Uterus (tissue), 3 donors: ENCODE measurements at regions not wholly inside any gene's neighbourhood (a gene's known extent, or its start where the extent isn't known, plus 50 kb on each side); places are given as distances from the start of the nearest gene placed in this dataset.

Experiments
- DNase-seq, 2 donors: peaks; one replicate each; pipeline ENCODE4 v3.0.0-alpha.2; 2019 to 2020
- H3K27ac ChIP-seq, 2 donors: fragments of 200-600 bp; sonication (generic); 1 replicate in 1 of 2; 2 replicates in 1 of 2; pipeline ENCODE4 v1.5.1; 2016 to 2018
- H3K27me3 ChIP-seq, 2 donors: fragments of 200-600 bp; sonication (generic); one replicate each; pipeline ENCODE4 v1.5.1; 2018 to 2019; ENCODE audit warnings: control low read depth in 1 of 2
- H3K36me3 ChIP-seq, 2 donors: fragments of 200-600 bp; sonication (generic); one replicate each; pipeline ENCODE4 v1.5.1; 2019; ENCODE audit warnings: control low read depth in 1 of 2
- H3K4me1 ChIP-seq, 2 donors: fragments of 200-600 bp; sonication (generic); one replicate each; pipeline ENCODE4 v1.5.1; 2018 to 2019; ENCODE audit warnings: control low read depth in 1 of 2
- H3K4me3 ChIP-seq, 2 donors: fragments of 200-600 bp; sonication (generic); 1 replicate in 1 of 2; 2 replicates in 1 of 2; pipeline ENCODE4 v1.5.1; 2018 to 2019; ENCODE audit warnings: mild to moderate bottlenecking in 1 of 2
- H3K9me3 ChIP-seq, 2 donors: fragments of 200-600 bp; sonication (generic); one replicate each; pipeline ENCODE4 v1.5.1; 2019; ENCODE audit warnings: control low read depth in 1 of 2
- POLR2A ChIP-seq, 2 donors: fragments of 450-650 bp; IDR thresholded peaks; one replicate each; pipeline ENCODE4 v1.6.1; 2016; ENCODE audit warnings: antibody characterized with exemption in 2 of 2, mild to moderate bottlenecking in 1 of 2, moderate library complexity in 1 of 2
- intact Hi-C: fragments of 100-400 bp; cut with DNase I; formaldehyde crosslinking; loops from one replicate; pipeline ENCODE4 v1.15.1; 2023; ENCODE audit warnings: low total_unique reads
- TF ChIP-seq, protein P1 (sequence below), 4 experiments: fragments of 200-600 bp in 2 of 4; fragments of 450-650 bp in 2 of 4; sonication (generic) in 2 of 4; IDR thresholded peaks; one replicate each; pipeline ENCODE4 v1.5.1; 2016 to 2019; ENCODE audit warnings: antibody characterized with exemption in 4 of 4, mild to moderate bottlenecking in 2 of 4, moderate library complexity in 1 of 4
- donor health status: DM: yes; HTN: yes; CAD: no.

DNA sequence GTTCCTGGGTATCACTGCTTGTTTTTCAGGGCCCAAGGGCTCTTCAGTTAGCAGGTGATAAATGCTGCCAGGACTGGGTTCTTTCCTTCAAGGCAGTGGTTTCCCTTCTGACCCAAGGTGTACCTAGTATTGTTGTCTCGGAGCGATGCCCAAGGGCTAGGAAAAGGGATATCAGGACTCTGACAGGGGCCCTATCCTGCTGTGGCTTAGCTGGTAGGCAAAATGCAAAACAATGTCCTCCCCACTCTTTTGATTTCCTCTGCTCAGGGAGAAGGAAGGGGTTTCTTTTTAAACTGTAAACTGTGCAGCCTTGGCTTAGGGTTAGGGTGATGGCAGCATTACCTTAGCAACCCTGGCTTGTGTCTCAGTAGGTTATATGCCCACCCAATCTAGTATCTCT lies 508.8 kb upstream of the CTNND2 start:
- DNase-seq, result no peak
- H3K27ac ChIP-seq, result no peak overlapping the region
- TF ChIP-seq, protein P1, sequence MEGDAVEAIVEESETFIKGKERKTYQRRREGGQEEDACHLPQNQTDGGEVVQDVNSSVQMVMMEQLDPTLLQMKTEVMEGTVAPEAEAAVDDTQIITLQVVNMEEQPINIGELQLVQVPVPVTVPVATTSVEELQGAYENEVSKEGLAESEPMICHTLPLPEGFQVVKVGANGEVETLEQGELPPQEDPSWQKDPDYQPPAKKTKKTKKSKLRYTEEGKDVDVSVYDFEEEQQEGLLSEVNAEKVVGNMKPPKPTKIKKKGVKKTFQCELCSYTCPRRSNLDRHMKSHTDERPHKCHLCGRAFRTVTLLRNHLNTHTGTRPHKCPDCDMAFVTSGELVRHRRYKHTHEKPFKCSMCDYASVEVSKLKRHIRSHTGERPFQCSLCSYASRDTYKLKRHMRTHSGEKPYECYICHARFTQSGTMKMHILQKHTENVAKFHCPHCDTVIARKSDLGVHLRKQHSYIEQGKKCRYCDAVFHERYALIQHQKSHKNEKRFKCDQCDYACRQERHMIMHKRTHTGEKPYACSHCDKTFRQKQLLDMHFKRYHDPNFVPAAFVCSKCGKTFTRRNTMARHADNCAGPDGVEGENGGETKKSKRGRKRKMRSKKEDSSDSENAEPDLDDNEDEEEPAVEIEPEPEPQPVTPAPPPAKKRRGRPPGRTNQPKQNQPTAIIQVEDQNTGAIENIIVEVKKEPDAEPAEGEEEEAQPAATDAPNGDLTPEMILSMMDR (IDR thresholded peaks at IDR 0.05), result no peak
- TF ChIP-seq POLR2A (IDR thresholded peaks at IDR 0.05), result no peak
- no peak overlapping the region for H3K4me3 ChIP-seq
- H3K4me1 ChIP-seq, result no peaks in the 10 kb centered on the region
- no peaks in the 10 kb centered on the region for H3K9me3 ChIP-seq
- H3K27me3 ChIP-seq, result no peaks in the 10 kb centered on the region
- intact Hi-C loops, result no loop called here
- no peaks in the 10 kb centered on the region for H3K36me3 ChIP-seq

DNA sequence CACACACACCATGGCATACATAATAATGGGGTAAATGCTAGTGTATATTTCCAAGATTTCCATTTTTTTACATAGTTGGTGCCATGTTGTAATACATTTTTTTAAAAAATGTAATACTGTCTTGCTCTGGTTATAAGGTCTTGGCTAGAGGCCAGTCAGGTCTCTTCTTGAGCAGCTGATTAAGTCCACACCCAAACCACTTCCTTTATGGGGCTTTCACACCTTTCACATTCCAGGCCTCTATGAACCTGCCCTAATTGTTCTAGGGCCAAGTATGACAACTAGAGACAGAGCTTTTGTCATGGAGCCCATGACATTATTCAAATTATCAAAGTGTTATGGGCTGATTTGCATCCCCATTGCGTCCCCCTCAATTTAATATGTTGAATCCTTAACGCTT lies 495.6 kb upstream of the CTNND2 start:
- DNase-seq, result no peak
- intact Hi-C loops, result no loop called here
- no peak overlapping the region for H3K4me3 ChIP-seq
- H3K27ac ChIP-seq, result no peak overlapping the region
- no peaks in the 10 kb centered on the region for H3K4me1 ChIP-seq
- no peaks in the 10 kb centered on the region for H3K36me3 ChIP-seq
- TF ChIP-seq, protein P1 (IDR thresholded peaks at IDR 0.05), result no peak
- no peak for TF ChIP-seq POLR2A (IDR thresholded peaks at IDR 0.05)
- no peaks in the 10 kb centered on the region for H3K27me3 ChIP-seq
- no peaks in the 10 kb centered on the region for H3K9me3 ChIP-seq

DNA sequence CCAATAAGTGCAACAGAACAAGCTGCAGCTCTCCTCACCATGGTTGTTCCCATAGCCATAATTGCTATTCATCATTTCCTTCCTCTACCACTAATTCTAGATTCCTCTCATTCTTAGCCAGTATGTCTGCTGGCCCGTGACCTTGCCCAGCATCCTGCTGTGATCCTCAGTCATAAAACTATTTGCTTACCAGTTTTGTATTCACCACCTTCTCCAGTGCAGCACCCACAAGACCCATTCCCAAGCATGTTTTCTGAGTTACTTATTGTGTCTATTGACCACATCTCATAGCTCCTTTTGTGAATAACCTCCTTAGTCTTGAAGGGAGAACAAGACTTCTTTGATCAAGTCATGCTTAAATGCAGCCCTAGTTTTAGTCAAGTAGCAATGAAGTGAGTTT lies 488.0 kb upstream of the CTNND2 start:
- no peaks in the 10 kb centered on the region for H3K27me3 ChIP-seq
- no peak for TF ChIP-seq POLR2A (IDR thresholded peaks at IDR 0.05)
- TF ChIP-seq, protein P1 (IDR thresholded peaks at IDR 0.05), result no peak
- no peak overlapping the region for H3K27ac ChIP-seq
- H3K4me1 ChIP-seq, result no peaks in the 10 kb centered on the region
- H3K4me3 ChIP-seq, result no peak overlapping the region
- DNase-seq, result no peak
- H3K9me3 ChIP-seq, result no peaks in the 10 kb centered on the region
- intact Hi-C loops, result no loop called here
- no peaks in the 10 kb centered on the region for H3K36me3 ChIP-seq

DNA sequence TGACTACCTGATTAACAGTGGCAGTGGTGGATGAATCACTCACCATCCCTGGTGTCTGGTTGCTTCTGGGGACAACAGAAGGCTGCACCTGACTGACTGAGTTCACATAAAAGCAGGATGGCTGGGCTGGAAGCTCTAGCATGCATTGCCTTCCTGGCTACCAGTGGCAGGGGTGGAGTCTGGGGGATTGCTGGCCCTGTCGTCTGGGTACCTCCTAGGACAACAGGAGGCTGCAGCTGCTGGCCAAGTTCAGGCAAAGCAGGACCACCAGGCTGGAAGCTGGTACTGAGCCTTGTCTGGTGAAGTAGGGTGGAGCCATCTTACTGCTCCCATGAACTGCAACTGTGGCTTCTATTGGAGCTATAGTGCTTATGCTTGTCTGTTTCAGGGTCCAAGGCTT lies 480.8 kb upstream of the CTNND2 start:
- H3K27me3 ChIP-seq, result no peaks in the 10 kb centered on the region
- no peak for DNase-seq
- intact Hi-C loops, result no loop called here
- H3K27ac ChIP-seq, result no peak overlapping the region
- H3K9me3 ChIP-seq, result no peaks in the 10 kb centered on the region
- TF ChIP-seq, protein P1 (IDR thresholded peaks at IDR 0.05), result no peak
- TF ChIP-seq POLR2A (IDR thresholded peaks at IDR 0.05), result no peak
- no peaks in the 10 kb centered on the region for H3K36me3 ChIP-seq
- H3K4me3 ChIP-seq, result no peak overlapping the region
- H3K4me1 ChIP-seq, result no peaks in the 10 kb centered on the region

- no peaks in the 10 kb centered on the region for H3K9me3 ChIP-seq
- no peaks in the 10 kb centered on the region for H3K36me3 ChIP-seq
- intact Hi-C loops, result no loop called here
- no peak overlapping the region for H3K4me3 ChIP-seq
- no peaks in the 10 kb centered on the region for H3K27me3 ChIP-seq
- TF ChIP-seq, protein P1 (IDR thresholded peaks at IDR 0.05), result no peak
- TF ChIP-seq POLR2A (IDR thresholded peaks at IDR 0.05), result no peak
- DNase-seq, result no peak
- no peak overlapping the region for H3K27ac ChIP-seq
- H3K4me1 ChIP-seq, result no peaks in the 10 kb centered on the region
Observed at GRCh38 chr5:12384005-12384404, 479.8 kb upstream of the CTNND2 start.
